GM12872 (cell line): ENCODE measurements at regions not wholly inside any gene's neighbourhood (a gene's known extent, or its start where the extent isn't known, plus 50 kb on each side); places are given as distances from the start of the nearest gene placed in this dataset.

Experiments
- CTCF ChIP-seq: IDR thresholded peaks from 3 replicates; pipeline ENCODE4 v1.5.1; 2011; ENCODE audit warnings: low read depth, mild to moderate bottlenecking, low read length, moderate library complexity; ENCODE audit not compliant: insufficient read depth

DNA sequence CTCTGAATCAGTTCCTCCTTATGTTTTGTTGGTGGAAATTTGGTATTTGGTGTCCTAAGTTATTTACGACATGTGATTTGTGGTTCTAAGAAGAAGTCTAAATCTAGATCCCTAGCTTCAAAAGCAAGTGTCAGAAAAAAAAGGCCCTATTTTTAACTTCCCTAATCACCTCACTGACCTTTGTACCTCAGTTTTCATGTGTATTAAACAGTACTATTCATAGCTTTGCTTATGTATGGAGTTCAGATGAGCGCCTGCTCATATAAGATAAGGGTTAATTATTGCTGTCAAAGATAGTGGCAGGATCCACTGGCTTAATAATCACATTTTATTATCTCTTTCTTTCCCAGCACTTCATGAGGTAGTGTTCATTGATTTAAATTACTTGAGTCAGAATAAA lies 318.2 kb downstream of the PARP8 start:
- no peak for TF ChIP-seq CTCF

DNA sequence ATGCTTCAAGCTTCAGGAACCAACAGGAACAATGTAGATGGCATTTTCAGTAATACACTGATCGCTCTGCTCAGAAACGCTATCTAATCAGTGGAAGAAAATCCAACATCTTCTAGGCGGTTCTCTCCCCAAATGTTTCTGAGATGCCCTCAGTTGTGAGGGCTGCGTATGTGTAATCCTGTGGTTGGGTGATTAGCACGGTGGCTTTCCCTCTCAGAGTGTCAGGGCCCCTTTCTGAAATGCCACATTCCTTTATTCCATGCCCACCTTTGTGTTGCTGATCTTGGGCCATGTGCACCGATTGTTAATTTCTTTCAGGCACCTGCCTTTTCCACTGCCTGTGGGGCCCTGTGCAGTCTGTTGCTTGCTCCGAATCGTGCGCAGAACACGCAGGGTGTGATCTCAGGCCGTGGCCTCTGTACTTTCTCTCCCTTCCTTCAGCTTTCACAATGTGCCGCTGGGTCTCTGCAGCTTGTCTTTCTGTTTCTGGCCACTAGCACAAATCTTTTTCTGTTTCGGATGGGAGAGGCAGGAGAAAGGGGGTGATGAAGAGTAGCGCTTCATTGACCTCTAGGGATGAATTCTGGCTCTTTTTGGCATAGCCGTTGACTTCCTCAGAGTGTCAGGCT lies 324.0 kb downstream of the PARP8 start:
- no peak for TF ChIP-seq CTCF

DNA sequence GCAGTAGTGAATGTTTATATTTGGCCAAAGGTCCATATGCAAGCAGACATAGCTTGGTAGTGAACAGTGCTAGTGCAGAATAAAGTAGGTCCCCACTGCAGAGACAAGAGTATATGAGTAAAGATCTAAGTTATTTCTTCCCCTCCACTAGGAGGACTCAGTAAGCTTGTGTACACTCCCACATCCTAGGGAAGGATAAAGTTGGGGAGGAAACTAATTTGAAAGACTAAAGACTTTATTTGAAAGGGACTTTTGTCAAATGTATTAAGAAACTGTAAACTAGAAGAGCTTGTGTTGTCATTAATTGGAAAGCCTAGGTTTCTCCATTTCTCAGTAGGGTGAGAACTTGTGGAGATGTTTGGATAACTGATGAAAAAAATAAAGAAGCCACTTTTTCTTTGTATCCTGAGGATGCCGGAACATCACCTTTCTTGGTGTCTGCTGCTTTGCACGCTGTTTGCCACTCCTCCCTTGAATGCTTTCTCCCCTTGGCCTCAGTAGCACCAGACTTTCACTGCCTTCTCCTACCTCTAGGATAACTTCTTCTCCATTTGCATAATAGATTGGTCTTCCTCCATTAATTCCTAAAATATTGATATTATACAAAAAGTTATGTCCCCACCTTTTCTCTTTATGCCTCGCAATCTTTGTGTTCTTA lies 329.0 kb downstream of the PARP8 start:
- TF ChIP-seq CTCF: no peak

DNA sequence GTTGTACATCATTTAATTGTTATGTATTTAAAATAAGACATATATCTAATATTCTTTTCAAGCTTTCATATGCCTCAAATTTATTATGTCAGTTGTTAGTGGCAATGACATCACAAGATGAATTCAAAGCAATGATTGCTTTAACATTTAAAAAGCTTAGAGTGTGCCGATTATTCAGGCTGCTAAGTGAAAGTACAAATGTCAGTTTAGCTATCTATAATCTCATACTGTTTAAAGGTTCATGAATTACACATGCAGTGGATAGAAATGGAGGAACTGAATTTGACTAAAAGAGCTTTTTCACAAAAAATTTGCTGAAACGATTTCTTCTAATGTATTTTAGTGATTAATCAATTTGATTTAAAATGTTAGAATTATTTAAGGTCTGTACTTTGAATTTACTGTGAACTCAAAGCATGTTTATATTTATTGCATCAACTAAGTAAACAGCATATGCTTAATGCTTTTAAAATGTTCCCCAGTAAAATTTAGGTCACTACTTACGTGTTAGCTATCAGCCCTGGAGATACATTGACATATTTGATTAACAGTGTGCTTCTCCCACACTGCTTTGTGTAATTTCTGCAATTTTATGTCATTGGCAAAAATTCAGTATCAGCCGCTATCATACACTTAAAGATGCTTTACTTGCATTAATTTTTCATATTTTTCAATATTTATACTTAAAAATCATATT lies 334.9 kb downstream of the PARP8 start:
- no peak for TF ChIP-seq CTCF

- no peak for TF ChIP-seq CTCF
These were observed 335.9 kb downstream of the PARP8 start for GRCh38 chr5:51002368-51002767.

DNA sequence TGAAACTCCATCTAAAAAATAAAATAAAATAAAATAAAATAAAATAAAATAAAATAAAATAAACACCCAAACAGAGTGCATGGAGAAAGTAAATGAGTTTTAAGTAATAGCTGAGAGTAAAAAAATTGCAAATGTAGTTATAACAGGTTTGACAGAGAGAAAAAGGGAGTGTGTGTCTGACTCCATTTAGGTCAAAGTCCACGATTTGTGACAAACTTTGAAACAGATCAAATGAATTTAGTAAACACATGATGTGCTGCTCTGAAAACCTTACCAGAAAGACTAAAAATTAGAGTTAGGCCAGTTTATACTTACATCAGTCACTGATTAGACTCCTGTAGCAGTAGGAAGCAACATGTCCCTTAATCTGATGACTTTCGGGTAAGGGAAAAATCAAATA lies 346.6 kb downstream of the PARP8 start:
- TF ChIP-seq CTCF: no peak

GRCh38 chr5:51018423-51018822 lies 352.0 kb downstream of the PARP8 start:
- no peak for TF ChIP-seq CTCF
